ENCODE measurements at regions not wholly inside any gene's neighbourhood (a gene's known extent, or its start where the extent isn't known, plus 50 kb on each side); places are given as distances from the start of the nearest gene placed in this dataset.

DNA sequence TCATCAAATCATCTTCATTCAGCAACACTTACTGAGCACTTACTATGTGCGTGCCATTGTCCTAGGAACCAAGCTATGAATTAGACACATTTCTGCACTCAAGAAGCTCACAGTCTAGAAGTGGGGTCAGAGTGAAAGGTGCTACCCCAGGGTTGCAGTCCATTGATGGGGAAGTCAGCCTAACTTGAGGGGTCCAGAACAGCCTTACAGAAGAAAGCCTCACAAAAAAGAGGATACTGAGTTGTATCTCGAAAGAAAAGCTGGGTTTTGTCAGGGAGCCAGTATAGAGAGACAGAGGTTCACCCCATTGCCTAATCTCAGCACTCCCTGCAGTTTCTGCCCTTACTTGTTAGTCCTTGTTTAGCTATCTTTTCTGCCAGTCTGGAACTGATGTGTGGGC is 153.1 kb upstream of the JUN start:
- Mint-ChIP-seq H3K27me3 (ENCODE audit: insufficient read depth) (peaks cover 4% of the 10 kb centered on the region), H3K4me1 (peaks cover 11% of the 10 kb centered on the region), H3K4me3 (no peak overlapping the region), H3K36me3 (ENCODE audit: low read depth) (no peaks in the 10 kb centered on the region), H3K27ac (no peak overlapping the region), H3K9me3 (no peaks in the 10 kb centered on the region)
- DNase-seq, result no peak
- Histone ChIP-seq H3K36me3 (ENCODE audit: control insufficient read depth, insufficient read depth, low read length) (no peaks in the 10 kb centered on the region), H3K9me3 (ENCODE audit: control insufficient read depth, low read length) (no peaks in the 10 kb centered on the region), H3K9ac (ENCODE audit: extremely low read depth, low read length, poor library complexity, severe bottlenecking) (no peak overlapping the region), H3K27ac (ENCODE audit: low read depth, low read length) (no peak overlapping the region), H3K4me1 (ENCODE audit: control insufficient read depth, insufficient read depth, low read length) (peaks cover 5% of the 10 kb centered on the region), H3K4me3 (ENCODE audit: low read length) (no peak overlapping the region), H3K27me3 (ENCODE audit: control insufficient read depth, insufficient read depth, low read length, poor library complexity, severe bottlenecking) (no peaks in the 10 kb centered on the region)
- 83 to 91% methylated on average over 1 to 2 of the region's 2 CpGs for WGBS, 2 experiments (ENCODE audit: insufficient coverage in 1 of 2, insufficient read length in 1 of 2)
- TF ChIP-seq, protein P1, sequence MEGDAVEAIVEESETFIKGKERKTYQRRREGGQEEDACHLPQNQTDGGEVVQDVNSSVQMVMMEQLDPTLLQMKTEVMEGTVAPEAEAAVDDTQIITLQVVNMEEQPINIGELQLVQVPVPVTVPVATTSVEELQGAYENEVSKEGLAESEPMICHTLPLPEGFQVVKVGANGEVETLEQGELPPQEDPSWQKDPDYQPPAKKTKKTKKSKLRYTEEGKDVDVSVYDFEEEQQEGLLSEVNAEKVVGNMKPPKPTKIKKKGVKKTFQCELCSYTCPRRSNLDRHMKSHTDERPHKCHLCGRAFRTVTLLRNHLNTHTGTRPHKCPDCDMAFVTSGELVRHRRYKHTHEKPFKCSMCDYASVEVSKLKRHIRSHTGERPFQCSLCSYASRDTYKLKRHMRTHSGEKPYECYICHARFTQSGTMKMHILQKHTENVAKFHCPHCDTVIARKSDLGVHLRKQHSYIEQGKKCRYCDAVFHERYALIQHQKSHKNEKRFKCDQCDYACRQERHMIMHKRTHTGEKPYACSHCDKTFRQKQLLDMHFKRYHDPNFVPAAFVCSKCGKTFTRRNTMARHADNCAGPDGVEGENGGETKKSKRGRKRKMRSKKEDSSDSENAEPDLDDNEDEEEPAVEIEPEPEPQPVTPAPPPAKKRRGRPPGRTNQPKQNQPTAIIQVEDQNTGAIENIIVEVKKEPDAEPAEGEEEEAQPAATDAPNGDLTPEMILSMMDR (conservative IDR thresholded peaks at IDR 0.05), result no peak

GRCh38 chr1:58939146-58939545 is 155.3 kb upstream of the JUN start:
- Mint-ChIP-seq H3K4me1 (peaks cover 5% of the 10 kb centered on the region), H3K9me3 (no peaks in the 10 kb centered on the region), H3K27ac (no peak overlapping the region), H3K36me3 (ENCODE audit: low read depth) (no peaks in the 10 kb centered on the region), H3K27me3 (ENCODE audit: insufficient read depth) (peaks cover 5% of the 10 kb centered on the region), H3K4me3 (no peak overlapping the region)
- Histone ChIP-seq H3K36me3 (ENCODE audit: control insufficient read depth, insufficient read depth, low read length) (no peaks in the 10 kb centered on the region), H3K9ac (ENCODE audit: extremely low read depth, low read length, poor library complexity, severe bottlenecking) (no peak overlapping the region), H3K27me3 (ENCODE audit: control insufficient read depth, insufficient read depth, low read length, poor library complexity, severe bottlenecking) (no peaks in the 10 kb centered on the region), H3K27ac (ENCODE audit: low read depth, low read length) (no peak overlapping the region), H3K4me3 (ENCODE audit: low read length) (no peak overlapping the region), H3K4me1 (ENCODE audit: control insufficient read depth, insufficient read depth, low read length) (no peaks in the 10 kb centered on the region), H3K9me3 (ENCODE audit: control insufficient read depth, low read length) (no peaks in the 10 kb centered on the region)
- 63 to 100% methylated on average over 1 to 2 of the region's 2 CpGs for WGBS, 2 experiments (ENCODE audit: insufficient coverage in 1 of 2, insufficient read length in 1 of 2)
- DNase-seq, result no peak
- TF ChIP-seq, protein P1 (conservative IDR thresholded peaks at IDR 0.05), result no peak

DNA sequence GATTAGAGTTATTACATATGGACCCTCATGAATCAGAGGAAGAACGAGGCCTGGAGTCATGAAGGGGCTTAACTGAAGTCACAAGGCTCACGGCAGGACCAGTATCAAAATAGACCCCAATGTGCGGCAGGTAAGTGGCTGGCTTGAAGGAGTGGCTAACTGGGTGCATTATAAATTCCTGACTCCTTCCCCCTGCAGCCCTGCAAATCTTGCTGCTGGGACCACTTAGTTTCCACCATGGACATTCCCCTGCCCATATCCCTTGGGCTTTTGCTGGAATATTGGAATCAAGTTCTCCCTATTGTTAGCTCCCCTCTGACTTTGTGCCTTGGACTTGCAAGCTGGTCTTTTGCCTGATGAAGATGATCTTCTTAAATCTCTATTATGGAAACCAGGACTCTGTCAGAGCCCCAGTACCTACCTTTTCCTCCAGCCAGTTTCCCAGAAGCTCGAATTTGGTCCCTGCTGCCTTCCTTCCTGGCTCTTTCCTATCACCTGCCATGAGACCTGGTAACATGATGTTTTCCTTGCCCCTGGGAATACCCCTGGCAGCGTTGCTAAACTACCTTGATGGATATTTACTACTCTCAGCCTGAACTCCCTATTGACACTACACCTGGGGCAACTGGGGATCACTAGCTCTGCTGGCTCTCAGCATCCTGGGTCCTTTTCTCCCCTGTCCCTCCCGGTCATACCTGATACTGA is 156.0 kb upstream of the JUN start:
- Histone ChIP-seq H3K9me3 (ENCODE audit: control insufficient read depth, low read length) (no peaks in the 10 kb centered on the region), H3K9ac (ENCODE audit: extremely low read depth, low read length, poor library complexity, severe bottlenecking) (no peak overlapping the region), H3K4me1 (ENCODE audit: control insufficient read depth, insufficient read depth, low read length) (no peaks in the 10 kb centered on the region), H3K27ac (ENCODE audit: low read depth, low read length) (no peak overlapping the region), H3K36me3 (ENCODE audit: control insufficient read depth, insufficient read depth, low read length) (no peaks in the 10 kb centered on the region), H3K4me3 (ENCODE audit: low read length) (no peak overlapping the region), H3K27me3 (ENCODE audit: control insufficient read depth, insufficient read depth, low read length, poor library complexity, severe bottlenecking) (no peaks in the 10 kb centered on the region)
- TF ChIP-seq, protein P1 (conservative IDR thresholded peaks at IDR 0.05), result no peak
- WGBS, 2 experiments (ENCODE audit: insufficient coverage in 1 of 2, insufficient read length in 1 of 2), result 78 to 83% methylated on average over 5 to 6 of the region's 6 CpGs
- H3K4me3 Mint-ChIP-seq, result no peak overlapping the region
- H3K36me3 Mint-ChIP-seq (ENCODE audit: low read depth), result no peaks in the 10 kb centered on the region
- peaks cover 5% of the 10 kb centered on the region for H3K4me1 Mint-ChIP-seq
- DNase-seq, result peak; percentile 12
- H3K27ac Mint-ChIP-seq, result no peak overlapping the region
- H3K27me3 Mint-ChIP-seq (ENCODE audit: insufficient read depth), result peaks cover 10% of the 10 kb centered on the region
- H3K9me3 Mint-ChIP-seq, result no peaks in the 10 kb centered on the region

All from endodermal cell (in vitro differentiated cells).